ENCODE measurements at regions not wholly inside any gene's neighbourhood (a gene's known extent, or its start where the extent isn't known, plus 50 kb on each side); places are given as distances from the start of the nearest gene placed in this dataset.

DNA sequence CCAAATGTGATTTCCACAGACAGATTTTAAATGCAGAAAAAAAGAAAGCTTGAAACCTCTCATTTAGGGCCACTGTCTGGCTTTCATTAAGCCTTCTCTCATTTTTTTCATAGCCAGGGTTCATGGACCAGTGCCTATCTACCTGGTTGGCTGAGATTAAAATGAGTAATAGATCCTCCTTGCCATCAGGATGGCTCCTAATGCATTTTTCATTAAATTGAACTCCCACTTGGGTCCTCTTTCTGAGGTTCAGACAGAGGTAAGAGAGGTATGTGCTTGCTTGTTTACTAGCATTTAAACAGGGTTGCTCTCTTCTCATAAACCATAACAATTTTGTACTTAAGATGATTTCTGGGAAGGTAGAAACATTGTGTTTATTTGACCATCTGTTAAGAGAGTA, 473.0 kb downstream of the TBC1D4 start:
- TF ChIP-seq, protein P1, sequence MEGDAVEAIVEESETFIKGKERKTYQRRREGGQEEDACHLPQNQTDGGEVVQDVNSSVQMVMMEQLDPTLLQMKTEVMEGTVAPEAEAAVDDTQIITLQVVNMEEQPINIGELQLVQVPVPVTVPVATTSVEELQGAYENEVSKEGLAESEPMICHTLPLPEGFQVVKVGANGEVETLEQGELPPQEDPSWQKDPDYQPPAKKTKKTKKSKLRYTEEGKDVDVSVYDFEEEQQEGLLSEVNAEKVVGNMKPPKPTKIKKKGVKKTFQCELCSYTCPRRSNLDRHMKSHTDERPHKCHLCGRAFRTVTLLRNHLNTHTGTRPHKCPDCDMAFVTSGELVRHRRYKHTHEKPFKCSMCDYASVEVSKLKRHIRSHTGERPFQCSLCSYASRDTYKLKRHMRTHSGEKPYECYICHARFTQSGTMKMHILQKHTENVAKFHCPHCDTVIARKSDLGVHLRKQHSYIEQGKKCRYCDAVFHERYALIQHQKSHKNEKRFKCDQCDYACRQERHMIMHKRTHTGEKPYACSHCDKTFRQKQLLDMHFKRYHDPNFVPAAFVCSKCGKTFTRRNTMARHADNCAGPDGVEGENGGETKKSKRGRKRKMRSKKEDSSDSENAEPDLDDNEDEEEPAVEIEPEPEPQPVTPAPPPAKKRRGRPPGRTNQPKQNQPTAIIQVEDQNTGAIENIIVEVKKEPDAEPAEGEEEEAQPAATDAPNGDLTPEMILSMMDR (IDR thresholded peaks at IDR 0.05) = no peak
- no peak for TF ChIP-seq SIN3A (IDR thresholded peaks at IDR 0.05; ENCODE audit: borderline replicate concordance, insufficient read depth, low read depth, low read length)
- no peak for TF ChIP-seq POLR2AphosphoS5 (IDR thresholded peaks at IDR 0.05; ENCODE audit: low read depth, low read length)
- TF ChIP-seq, protein P2, sequence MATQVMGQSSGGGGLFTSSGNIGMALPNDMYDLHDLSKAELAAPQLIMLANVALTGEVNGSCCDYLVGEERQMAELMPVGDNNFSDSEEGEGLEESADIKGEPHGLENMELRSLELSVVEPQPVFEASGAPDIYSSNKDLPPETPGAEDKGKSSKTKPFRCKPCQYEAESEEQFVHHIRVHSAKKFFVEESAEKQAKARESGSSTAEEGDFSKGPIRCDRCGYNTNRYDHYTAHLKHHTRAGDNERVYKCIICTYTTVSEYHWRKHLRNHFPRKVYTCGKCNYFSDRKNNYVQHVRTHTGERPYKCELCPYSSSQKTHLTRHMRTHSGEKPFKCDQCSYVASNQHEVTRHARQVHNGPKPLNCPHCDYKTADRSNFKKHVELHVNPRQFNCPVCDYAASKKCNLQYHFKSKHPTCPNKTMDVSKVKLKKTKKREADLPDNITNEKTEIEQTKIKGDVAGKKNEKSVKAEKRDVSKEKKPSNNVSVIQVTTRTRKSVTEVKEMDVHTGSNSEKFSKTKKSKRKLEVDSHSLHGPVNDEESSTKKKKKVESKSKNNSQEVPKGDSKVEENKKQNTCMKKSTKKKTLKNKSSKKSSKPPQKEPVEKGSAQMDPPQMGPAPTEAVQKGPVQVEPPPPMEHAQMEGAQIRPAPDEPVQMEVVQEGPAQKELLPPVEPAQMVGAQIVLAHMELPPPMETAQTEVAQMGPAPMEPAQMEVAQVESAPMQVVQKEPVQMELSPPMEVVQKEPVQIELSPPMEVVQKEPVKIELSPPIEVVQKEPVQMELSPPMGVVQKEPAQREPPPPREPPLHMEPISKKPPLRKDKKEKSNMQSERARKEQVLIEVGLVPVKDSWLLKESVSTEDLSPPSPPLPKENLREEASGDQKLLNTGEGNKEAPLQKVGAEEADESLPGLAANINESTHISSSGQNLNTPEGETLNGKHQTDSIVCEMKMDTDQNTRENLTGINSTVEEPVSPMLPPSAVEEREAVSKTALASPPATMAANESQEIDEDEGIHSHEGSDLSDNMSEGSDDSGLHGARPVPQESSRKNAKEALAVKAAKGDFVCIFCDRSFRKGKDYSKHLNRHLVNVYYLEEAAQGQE (IDR thresholded peaks at IDR 0.05; ENCODE audit: insufficient read depth in 1 of 2, low read depth in 2 of 2, low read length in 1 of 2) = no peak

Measured in Panc1 (cell line).